GM12865 (cell line): ENCODE measurements at regions not wholly inside any gene's neighbourhood (a gene's known extent, or its start where the extent isn't known, plus 50 kb on each side); places are given as distances from the start of the nearest gene placed in this dataset.

Experiments
- DNase-seq: peaks from one replicate; pipeline ENCODE4 v3.0.0; 2010; ENCODE audit warnings: low read depth
- H3K4me3 ChIP-seq: 2 replicates; pipeline ENCODE4 v1.5.1; 2011; ENCODE audit warnings: mild to moderate bottlenecking, low read depth, low read length, control low read depth
- TF ChIP-seq, protein P1 (sequence below): IDR thresholded peaks from 2 replicates; pipeline ENCODE4 v1.5.1; 2011; ENCODE audit warnings: low read length, control low read depth, low read depth, inconsistent platforms; ENCODE audit not compliant: insufficient read depth; ENCODE audit errors: missing control alignments

DNA sequence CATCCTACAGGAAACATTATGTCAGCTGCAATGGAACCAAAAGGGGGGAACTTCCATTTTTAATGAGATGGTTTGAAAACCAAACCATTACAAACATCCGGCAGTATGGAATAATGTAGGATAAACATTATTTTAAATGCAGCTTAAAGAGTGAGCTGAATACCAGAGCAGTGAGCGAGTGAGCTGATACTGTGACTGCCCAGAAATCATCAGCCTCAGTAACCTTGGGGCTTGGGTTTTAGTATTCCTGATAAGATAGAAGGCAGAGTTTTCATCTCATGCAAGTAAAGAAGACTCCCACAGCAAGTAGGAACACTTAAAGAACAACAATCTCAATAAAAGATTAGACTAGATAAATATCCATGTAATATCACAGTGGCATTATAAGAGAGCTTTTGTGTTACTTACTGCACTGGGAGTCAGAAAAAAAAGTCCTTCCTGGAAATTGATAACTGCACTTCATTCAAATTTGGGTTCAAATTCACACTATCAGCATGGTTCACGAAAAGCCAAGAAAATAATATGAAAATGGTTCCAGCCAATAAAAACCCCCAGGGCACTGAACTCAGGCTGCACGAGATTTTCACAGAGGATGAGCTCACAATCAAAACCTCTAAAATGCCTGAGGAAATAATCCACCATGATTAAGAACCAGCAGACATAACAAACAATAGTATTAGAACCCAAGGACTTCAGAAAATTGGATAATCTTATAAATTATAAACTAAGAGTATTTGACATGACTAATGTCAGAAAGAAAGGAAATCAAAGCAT, 115.7 kb downstream of the MTPAP start:
- TF ChIP-seq, protein P1, sequence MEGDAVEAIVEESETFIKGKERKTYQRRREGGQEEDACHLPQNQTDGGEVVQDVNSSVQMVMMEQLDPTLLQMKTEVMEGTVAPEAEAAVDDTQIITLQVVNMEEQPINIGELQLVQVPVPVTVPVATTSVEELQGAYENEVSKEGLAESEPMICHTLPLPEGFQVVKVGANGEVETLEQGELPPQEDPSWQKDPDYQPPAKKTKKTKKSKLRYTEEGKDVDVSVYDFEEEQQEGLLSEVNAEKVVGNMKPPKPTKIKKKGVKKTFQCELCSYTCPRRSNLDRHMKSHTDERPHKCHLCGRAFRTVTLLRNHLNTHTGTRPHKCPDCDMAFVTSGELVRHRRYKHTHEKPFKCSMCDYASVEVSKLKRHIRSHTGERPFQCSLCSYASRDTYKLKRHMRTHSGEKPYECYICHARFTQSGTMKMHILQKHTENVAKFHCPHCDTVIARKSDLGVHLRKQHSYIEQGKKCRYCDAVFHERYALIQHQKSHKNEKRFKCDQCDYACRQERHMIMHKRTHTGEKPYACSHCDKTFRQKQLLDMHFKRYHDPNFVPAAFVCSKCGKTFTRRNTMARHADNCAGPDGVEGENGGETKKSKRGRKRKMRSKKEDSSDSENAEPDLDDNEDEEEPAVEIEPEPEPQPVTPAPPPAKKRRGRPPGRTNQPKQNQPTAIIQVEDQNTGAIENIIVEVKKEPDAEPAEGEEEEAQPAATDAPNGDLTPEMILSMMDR, result no peak
- DNase-seq, result no peak
- H3K4me3 ChIP-seq, result no peak overlapping the region

DNA sequence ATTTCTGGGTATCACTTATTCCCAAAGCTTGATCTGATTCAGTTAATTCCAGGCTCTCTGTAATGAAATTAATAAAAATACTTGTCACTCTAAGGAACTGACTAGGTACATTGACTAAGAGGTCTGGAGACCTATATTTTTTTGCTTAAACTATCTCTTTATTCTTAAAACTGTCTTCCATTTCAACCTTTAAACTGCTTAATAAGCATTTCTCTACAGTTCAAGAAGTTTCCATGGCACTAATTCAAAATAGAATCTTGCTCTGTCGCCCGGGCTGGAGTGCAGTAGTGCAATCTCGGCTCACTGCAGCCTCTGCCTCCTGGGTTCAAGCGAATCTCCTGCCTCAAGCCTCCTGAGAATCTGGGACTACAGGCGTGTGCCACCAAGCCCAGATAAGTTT, 117.4 kb downstream of the MTPAP start:
- H3K4me3 ChIP-seq, result no peak overlapping the region
- no peak for DNase-seq
- TF ChIP-seq, protein P1, result no peak

GRCh38 chr10:30231071-30231652, 117.9 kb downstream of the MTPAP start:
- no peak for DNase-seq
- no peak overlapping the region for H3K4me3 ChIP-seq
- TF ChIP-seq, protein P1, result no peak

DNA sequence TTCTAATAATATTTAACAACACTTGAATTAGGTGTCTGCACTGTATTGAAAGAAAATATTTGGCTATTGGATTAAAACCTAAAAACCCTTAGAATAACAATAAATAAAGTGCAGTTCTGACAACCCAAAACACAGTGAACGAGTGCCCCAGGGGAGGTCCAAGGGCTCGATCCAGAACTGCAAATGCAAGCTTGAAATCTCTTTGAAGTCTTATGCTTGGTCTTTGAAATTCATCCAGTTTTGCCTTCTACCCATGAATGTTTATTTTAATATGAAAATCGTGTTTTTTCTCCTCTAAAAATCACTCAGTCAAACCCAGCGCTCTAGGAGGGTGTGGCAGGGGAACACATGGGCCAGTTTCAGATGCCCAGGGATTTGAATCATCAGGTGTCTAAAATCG, 119.5 kb downstream of the MTPAP start:
- TF ChIP-seq, protein P1, result no peak
- H3K4me3 ChIP-seq, result no peak overlapping the region
- no peak for DNase-seq

DNA sequence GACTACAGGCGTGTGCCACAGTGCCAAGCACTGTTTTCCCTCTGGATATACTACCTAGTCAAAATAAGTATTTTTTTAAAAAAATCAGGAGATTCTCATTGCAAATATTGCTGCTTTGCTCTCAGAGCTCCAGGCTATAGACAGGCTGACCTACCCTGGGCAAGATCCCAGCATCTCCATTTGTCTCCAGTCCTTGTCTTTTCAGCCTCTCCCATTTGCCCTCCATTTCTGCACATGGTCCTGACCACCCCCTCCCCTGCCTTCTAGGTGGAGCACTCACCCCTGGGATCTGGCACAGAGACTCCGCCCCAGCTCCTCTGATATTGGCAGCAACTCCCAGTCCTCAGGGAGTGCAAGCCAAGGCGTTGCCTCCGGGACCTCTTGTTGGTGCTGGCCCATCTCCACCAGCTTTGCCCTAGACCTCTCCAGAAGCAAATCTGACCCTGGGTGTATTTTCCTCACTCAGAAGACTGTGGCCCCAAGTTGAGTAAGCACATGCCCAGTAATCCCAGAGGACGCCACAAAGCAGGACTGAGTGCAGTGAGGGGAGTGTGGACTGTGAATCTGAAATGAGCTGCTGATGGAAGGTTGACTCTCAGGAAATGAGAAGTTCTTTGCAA, 120.6 kb downstream of the MTPAP start:
- no peak for DNase-seq
- no peak overlapping the region for H3K4me3 ChIP-seq
- TF ChIP-seq, protein P1, result no peak

- no peak for DNase-seq
- TF ChIP-seq, protein P1, result no peak
- H3K4me3 ChIP-seq, result no peak overlapping the region
These were observed 121.6 kb downstream of the MTPAP start for GRCh38 chr10:30227481-30227880.
